HEK293T (cell line): ENCODE measurements at regions not wholly inside any gene's neighbourhood (a gene's known extent, or its start where the extent isn't known, plus 50 kb on each side); places are given as distances from the start of the nearest gene placed in this dataset.

Experiments used
- ARNT ChIP-seq: fragments of 450-650 bp; IDR thresholded peaks from 2 replicates; pipeline ENCODE4 v1.6.1; 2017; ENCODE audit warnings: mild to moderate bottlenecking
- ELF4 ChIP-seq: fragments of 450-650 bp; IDR thresholded peaks from 2 replicates; pipeline ENCODE4 v1.6.1; 2017; ENCODE audit warnings: antibody characterized with exemption
- HDGF ChIP-seq: fragments of 450-650 bp; IDR thresholded peaks from 2 replicates; pipeline ENCODE4 v1.6.1; 2017; ENCODE audit warnings: antibody characterized with exemption, borderline replicate concordance
- ZNF384 ChIP-seq: fragments of 450-650 bp; IDR thresholded peaks from 2 replicates; pipeline ENCODE4 v1.6.1; 2016

DNA sequence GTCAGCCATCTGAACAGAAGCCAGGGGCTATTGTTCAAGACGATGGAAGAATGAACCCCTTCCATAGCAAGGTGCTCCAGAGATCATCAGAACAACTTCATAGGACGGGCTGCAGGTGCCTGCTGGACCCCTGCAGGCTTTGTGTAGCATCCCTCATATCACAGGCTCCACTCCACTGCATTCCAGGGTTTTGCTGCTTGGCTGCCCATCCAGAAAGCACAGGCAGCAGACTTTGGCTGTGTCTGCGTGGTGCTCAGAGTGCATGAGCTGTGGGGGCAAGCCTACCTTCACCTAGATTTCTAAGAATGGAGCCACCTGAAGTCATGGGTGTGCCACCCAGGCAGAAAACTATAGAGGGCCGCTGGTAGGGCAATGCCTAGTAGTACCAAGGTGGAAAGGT lies 93.9 kb upstream of the NLRP1 start:
- TF ChIP-seq ELF4 (no peak), ZNF384 (no peak), HDGF (no peak), ARNT (no peak)
